HG02938 (cell line): ENCODE measurements at regions not wholly inside any gene's neighbourhood (a gene's known extent, or its start where the extent isn't known, plus 50 kb on each side); places are given as distances from the start of the nearest gene placed in this dataset.
"Not testable (repeated sequence)": the region's sequence is repeated elsewhere in the genome, so short reads cannot be mapped to it uniquely, and the experiment has no call there.

Source experiments
- ATAC-seq: cut with Tn5 transposase; IDR thresholded peaks from one replicate; pipeline ENCODE4 v1.9.1; 2021; ENCODE audit warnings: mild to moderate bottlenecking, moderate library complexity; ENCODE audit not compliant: unreplicated experiment

GRCh38 chr4:49322610-49323572, 336.8 kb downstream of the CWH43 start:
- ATAC-seq = not testable (repeated sequence)

- ATAC-seq = not testable (repeated sequence)
Observed at GRCh38 chr4:49323573-49323940, 337.5 kb downstream of the CWH43 start.
